ENCODE measurements at regions not wholly inside any gene's neighbourhood (a gene's known extent, or its start where the extent isn't known, plus 50 kb on each side); places are given as distances from the start of the nearest gene placed in this dataset.

DNA sequence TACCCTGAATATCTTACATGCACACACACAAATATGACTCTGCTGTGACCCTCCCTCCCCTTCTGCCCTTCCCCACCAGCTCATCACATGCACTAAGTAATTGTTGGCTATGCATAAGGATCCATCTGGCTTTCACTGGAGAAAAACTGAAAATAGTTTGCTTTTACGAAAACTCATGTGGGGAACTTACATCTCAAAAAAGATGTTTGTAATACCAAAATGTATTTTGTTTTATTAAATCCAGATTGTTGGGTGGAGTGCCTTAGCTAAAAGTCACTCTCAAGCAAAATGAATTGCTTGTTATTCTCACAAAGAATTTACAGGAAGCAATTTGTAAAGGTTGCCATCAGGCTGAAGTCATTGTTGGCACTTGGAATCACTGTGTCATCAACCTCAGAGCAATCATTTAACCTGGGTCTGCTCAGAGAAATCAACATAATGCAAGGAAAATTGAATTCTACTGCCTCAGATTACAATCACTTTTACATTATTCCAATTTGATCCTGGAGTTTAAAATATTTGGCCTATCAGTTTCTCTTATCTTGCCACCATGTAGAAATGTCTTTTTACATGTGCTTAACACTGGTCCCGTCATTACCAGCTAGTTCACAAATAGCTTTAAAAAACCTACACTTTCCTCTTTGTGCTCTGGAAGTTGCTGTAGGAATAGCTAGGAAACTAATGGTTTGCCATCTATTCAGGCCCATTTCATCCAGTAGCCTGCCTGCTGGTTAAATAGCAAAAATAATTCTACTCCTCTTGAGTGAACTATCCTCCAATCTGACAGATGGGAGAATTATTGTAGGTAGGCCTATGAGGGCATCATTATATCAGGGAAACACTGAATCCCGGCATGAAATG, 90.3 kb upstream of the TMEM17 start:
- no CpG with 5 or more reads among the region's 3 CpGs for WGBS (ENCODE audit: insufficient coverage)
- Histone ChIP-seq H3K36me3 (ENCODE audit: control insufficient read depth, insufficient read depth, low read length) (no peaks in the 10 kb centered on the region), H3K4me1 (ENCODE audit: control insufficient read depth, insufficient read depth, low read length) (peaks cover 2% of the 10 kb centered on the region), H3K27me3 (ENCODE audit: control insufficient read depth, insufficient read depth, low read length) (no peaks in the 10 kb centered on the region), H3K9me3 (replicated peaks; ENCODE audit: control insufficient read depth, low read depth, low read length) (no peaks in the 10 kb centered on the region), H3K27ac (ENCODE audit: low read length) (peak overlapping the region; percentile 80), H3K4me3 (ENCODE audit: low read length) (no peak overlapping the region)
- peak; percentile 95 for DNase-seq

DNA sequence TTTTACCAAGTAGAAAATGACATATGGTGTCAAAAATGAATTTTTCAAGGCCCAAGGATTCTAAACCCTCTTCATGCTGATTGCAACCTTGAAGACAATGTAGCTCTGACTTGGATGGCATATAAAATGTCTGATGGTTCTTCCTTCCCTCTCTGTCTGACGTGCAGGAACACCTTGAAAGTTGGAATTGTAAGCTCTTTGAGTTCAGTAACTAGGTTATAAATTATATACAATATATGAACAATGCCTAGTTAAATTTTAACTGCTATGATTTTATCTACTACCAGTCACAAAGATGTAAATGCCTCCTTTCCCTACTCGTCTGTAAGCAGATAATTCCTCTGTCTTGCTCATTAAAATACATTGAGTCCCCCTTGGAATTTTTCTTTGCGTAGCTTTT, 89.5 kb upstream of the TMEM17 start:
- H3K36me3 ChIP-seq (ENCODE audit: control insufficient read depth, insufficient read depth, low read length): no peaks in the 10 kb centered on the region
- peaks cover 2% of the 10 kb centered on the region for H3K4me1 ChIP-seq (ENCODE audit: control insufficient read depth, insufficient read depth, low read length)
- no peaks in the 10 kb centered on the region for H3K9me3 ChIP-seq (replicated peaks; ENCODE audit: control insufficient read depth, low read depth, low read length)
- DNase-seq: no peak
- H3K4me3 ChIP-seq (ENCODE audit: low read length): no peak overlapping the region
- peak overlapping the region; percentile 80 for H3K27ac ChIP-seq (ENCODE audit: low read length)
- WGBS (ENCODE audit: insufficient coverage): no CpG with 5 or more reads among the region's 3 CpGs
- H3K27me3 ChIP-seq (ENCODE audit: control insufficient read depth, insufficient read depth, low read length): no peaks in the 10 kb centered on the region

DNA sequence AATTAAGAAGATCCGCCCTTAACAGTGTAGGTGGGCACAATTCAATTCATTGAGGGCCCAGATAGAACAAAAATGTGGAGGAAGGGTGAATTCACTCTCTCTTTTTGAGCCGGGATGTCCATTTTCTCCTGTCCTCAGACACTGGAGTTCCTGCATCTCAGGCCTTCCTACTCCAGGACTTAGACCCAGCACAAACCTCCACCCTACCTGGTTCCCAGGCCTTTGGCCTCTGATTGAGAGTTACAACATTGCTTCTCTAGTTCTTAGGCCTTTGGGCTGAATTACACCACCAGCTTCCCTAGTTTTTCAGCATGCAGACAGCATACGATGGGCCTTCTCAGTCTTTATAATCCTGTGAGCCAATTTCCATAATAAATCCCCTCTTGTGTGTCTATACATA, 87.8 kb upstream of the TMEM17 start:
- H3K27me3 ChIP-seq (ENCODE audit: control insufficient read depth, insufficient read depth, low read length): no peaks in the 10 kb centered on the region
- H3K4me1 ChIP-seq (ENCODE audit: control insufficient read depth, insufficient read depth, low read length): peaks cover 2% of the 10 kb centered on the region
- no peak for DNase-seq

DNA sequence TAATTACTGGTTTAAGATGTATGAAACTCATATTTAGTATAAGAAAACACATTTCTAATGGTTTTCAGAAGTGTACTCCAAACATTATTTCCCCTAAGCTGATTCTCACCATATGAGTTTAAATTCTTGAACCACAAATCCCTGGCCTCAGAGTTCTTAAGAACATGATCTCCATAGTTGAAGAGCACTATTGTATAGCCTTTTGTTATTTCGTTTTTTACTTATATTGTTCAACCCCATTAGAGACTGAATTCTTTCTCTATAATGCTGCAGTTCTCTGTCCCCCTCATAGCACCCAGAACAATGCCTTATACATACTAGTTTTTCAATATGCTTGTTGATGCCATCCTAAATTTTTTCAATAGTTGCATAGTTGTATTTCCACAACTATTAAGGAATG, 85.5 kb upstream of the TMEM17 start:
- WGBS (ENCODE audit: insufficient coverage): no CpG with 5 or more reads among the region's 1 CpG

More for the DNA sequence above, 87.8 kb upstream of the TMEM17 start:
- Histone ChIP-seq H3K9me3 (replicated peaks; ENCODE audit: control insufficient read depth, low read depth, low read length) (no peaks in the 10 kb centered on the region), H3K36me3 (ENCODE audit: control insufficient read depth, insufficient read depth, low read length) (no peaks in the 10 kb centered on the region), H3K4me3 (ENCODE audit: low read length) (no peak overlapping the region), H3K27ac (ENCODE audit: low read length) (no peak overlapping the region)
- WGBS (ENCODE audit: insufficient coverage): 100% methylated on average over 1 of the region's 3 CpGs

DNA sequence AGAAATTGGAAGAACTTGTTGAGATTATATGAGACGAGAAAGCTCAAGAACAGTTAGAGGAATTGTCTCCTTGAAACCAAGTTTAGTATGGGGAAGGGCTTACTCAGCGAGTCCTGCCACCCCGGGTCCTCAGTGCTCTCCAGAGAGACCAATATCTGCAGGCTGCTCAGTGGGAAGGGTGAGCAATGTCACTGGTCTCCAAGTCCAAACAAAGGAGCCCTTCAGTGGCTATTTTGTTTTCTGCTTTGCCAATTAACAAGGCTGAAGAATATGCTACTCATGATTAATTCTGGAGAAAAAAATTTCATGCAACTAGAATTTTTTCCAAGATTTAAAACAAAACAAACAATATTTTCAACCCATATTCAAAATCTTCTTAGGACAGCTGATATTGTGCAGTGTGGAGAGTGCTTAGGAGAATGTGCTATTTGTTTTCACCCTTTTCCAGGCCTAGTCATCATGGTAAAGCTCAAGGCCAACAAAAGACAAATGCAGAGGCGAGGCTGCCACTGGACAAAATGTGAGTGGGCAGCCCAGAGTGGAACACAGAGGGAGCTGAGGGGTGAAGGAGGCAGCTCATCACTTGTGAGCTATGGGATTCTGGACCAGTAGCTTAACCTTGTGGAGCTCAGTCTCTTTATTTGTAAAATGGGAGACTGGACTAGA, 83.8 kb upstream of the TMEM17 start:
- Histone ChIP-seq H3K4me1 (ENCODE audit: control insufficient read depth, insufficient read depth, low read length) (no peaks in the 10 kb centered on the region), H3K4me3 (ENCODE audit: low read length) (no peak overlapping the region), H3K9me3 (replicated peaks; ENCODE audit: control insufficient read depth, low read depth, low read length) (peaks cover 2% of the 10 kb centered on the region), H3K27me3 (ENCODE audit: control insufficient read depth, insufficient read depth, low read length) (no peaks in the 10 kb centered on the region), H3K27ac (ENCODE audit: low read length) (no peak overlapping the region), H3K36me3 (ENCODE audit: control insufficient read depth, insufficient read depth, low read length) (no peaks in the 10 kb centered on the region)
- 93% methylated on average over 3 of the region's 4 CpGs for WGBS (ENCODE audit: insufficient coverage)
- DNase-seq: no peak

More for the DNA sequence above, 85.5 kb upstream of the TMEM17 start:
- Histone ChIP-seq H3K4me1 (ENCODE audit: control insufficient read depth, insufficient read depth, low read length) (no peaks in the 10 kb centered on the region), H3K9me3 (replicated peaks; ENCODE audit: control insufficient read depth, low read depth, low read length) (peaks cover 2% of the 10 kb centered on the region), H3K27me3 (ENCODE audit: control insufficient read depth, insufficient read depth, low read length) (no peaks in the 10 kb centered on the region), H3K27ac (ENCODE audit: low read length) (no peak overlapping the region), H3K4me3 (ENCODE audit: low read length) (no peak overlapping the region), H3K36me3 (ENCODE audit: control insufficient read depth, insufficient read depth, low read length) (no peaks in the 10 kb centered on the region)
- no peak for DNase-seq

DNA sequence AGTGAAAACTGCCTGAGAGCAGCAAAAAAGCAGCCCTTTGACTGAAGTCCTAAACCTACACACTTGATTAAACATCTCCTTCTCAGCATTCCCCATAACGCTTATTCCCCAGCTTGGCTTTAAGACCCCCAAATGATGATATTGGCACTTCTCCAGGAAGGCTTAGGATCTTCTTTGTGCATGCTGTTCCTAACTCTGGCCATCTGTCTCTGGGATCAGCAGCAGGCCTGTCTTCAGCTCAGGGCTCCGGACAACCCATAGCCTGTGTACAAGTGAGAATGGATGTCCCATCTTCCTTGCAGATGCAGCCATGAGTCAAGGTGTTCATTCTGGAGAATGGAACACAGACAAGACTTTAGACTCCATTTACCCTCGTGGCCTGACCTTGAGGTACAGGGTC, 81.6 kb upstream of the TMEM17 start:
- H3K27ac ChIP-seq (ENCODE audit: low read length): no peak overlapping the region
- no peaks in the 10 kb centered on the region for H3K4me1 ChIP-seq (ENCODE audit: control insufficient read depth, insufficient read depth, low read length)
- H3K36me3 ChIP-seq (ENCODE audit: control insufficient read depth, insufficient read depth, low read length): no peaks in the 10 kb centered on the region
- H3K27me3 ChIP-seq (ENCODE audit: control insufficient read depth, insufficient read depth, low read length): no peaks in the 10 kb centered on the region
- no peak for DNase-seq
- WGBS (ENCODE audit: insufficient coverage): 40% methylated on average over 1 of the region's 3 CpGs
- H3K4me3 ChIP-seq (ENCODE audit: low read length): no peak overlapping the region
- peaks cover 2% of the 10 kb centered on the region for H3K9me3 ChIP-seq (replicated peaks; ENCODE audit: control insufficient read depth, low read depth, low read length)

DNA sequence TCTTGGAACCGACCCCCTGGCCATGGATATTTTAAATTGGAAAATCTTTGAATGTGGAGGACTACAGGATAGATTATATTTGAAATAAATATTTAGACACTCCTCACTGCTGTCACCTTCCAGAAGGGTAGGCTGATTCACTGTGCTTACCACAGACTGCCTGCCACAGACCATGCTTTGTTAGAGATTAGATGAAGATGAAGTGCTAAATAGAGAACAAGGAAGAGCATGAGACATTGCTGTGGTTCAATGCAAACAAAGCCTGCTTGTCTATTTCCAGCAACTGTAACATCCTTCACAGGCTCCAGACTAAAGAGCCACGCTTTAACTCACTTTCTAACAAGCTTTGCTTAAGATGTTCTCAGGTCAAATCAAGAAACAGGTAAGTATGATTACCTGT, 81.0 kb upstream of the TMEM17 start:
- no peaks in the 10 kb centered on the region for H3K36me3 ChIP-seq (ENCODE audit: control insufficient read depth, insufficient read depth, low read length)
- no peaks in the 10 kb centered on the region for H3K27me3 ChIP-seq (ENCODE audit: control insufficient read depth, insufficient read depth, low read length)
- H3K27ac ChIP-seq (ENCODE audit: low read length): no peak overlapping the region
- H3K4me1 ChIP-seq (ENCODE audit: control insufficient read depth, insufficient read depth, low read length): no peaks in the 10 kb centered on the region
- H3K4me3 ChIP-seq (ENCODE audit: low read length): no peak overlapping the region
- peaks cover 2% of the 10 kb centered on the region for H3K9me3 ChIP-seq (replicated peaks; ENCODE audit: control insufficient read depth, low read depth, low read length)
- DNase-seq: no peak
- no CpG with 5 or more reads among the region's 2 CpGs for WGBS (ENCODE audit: insufficient coverage)

GRCh38 chr2:62578803-62579640, 73.0 kb upstream of the TMEM17 start:
- 89% methylated on average over 3 of the region's 7 CpGs for WGBS (ENCODE audit: insufficient coverage)
- no peak overlapping the region for H3K27ac ChIP-seq (ENCODE audit: low read length)
- H3K9me3 ChIP-seq (replicated peaks; ENCODE audit: control insufficient read depth, low read depth, low read length): no peaks in the 10 kb centered on the region

DNA sequence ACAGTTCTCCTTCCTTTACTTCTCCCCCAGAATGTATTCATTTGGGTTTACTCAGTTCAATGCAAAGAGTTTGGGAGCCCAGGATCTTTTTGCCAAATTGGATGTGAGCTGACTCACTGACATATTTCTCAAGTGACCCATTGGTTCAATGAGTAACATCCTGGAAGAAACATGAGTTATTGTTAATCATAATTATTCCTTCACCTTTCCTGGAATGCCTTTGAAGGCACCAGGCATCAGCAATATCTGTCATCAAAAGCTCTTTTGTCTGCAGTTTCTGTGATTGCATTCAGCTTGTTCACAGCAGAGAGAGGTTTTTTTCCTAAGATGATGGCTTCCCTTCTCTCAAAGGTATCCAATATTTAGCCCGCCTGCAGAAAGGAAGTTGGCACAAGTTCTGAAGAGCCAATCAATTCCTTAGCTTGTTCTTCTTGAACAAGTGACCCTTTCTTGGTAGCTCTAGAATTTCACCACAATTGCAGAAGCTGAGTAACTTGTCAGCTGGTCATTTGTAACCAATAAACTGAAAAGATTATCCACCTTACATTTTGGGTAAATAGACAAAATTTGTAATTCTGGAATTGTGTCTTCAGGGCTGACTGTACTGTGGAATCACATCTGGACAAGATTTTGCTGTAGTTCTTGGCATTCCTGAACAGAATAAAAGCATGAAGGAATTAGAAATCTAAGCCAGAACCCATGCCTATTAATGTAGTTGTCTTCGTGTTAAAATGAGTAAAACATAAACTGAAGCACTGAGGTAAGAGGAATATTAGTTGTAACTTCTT, 72.2 kb upstream of the TMEM17 start:
- Histone ChIP-seq H3K36me3 (ENCODE audit: control insufficient read depth, insufficient read depth, low read length) (no peaks in the 10 kb centered on the region), H3K27ac (ENCODE audit: low read length) (peak overlapping the region; percentile 48), H3K9me3 (replicated peaks; ENCODE audit: control insufficient read depth, low read depth, low read length) (no peaks in the 10 kb centered on the region), H3K27me3 (ENCODE audit: control insufficient read depth, insufficient read depth, low read length) (no peaks in the 10 kb centered on the region), H3K4me1 (ENCODE audit: control insufficient read depth, insufficient read depth, low read length) (no peaks in the 10 kb centered on the region), H3K4me3 (ENCODE audit: low read length) (no peak overlapping the region)
- WGBS (ENCODE audit: insufficient coverage): 25% methylated on average over 1 of the region's 2 CpGs
- peak; percentile 84 for DNase-seq

More at GRCh38 chr2:62578803-62579640, 73.0 kb upstream of the TMEM17 start:
- H3K36me3 ChIP-seq (ENCODE audit: control insufficient read depth, insufficient read depth, low read length): no peaks in the 10 kb centered on the region
- H3K4me1 ChIP-seq (ENCODE audit: control insufficient read depth, insufficient read depth, low read length): no peaks in the 10 kb centered on the region
- H3K27me3 ChIP-seq (ENCODE audit: control insufficient read depth, insufficient read depth, low read length): no peaks in the 10 kb centered on the region
- no peak overlapping the region for H3K4me3 ChIP-seq (ENCODE audit: low read length)
- no peak for DNase-seq
